ENCODE measurements at regions not wholly inside any gene's neighbourhood (a gene's known extent, or its start where the extent isn't known, plus 50 kb on each side); places are given as distances from the start of the nearest gene placed in this dataset.

GRCh38 chr3:134711284-134711683, 60.5 kb upstream of the KY start:
- H3K4me2 ChIP-seq (ENCODE audit: low read length) = no peak overlapping the region; the same call in 1 of the 2 replicates
- ChIA-PET POLR2A (no interaction called here), CTCF (no interaction called here), RAD21 (ENCODE audit: low non-redundant PET in 1 of 2, low total read pairs in 2 of 2, uncharacterized antibody in 2 of 2, unreplicated experiment in 2 of 2) (no interaction called here)
- BruUV-seq (replicated peaks) = no TSS peak
- no peaks in the 10 kb centered on the region for H3K9me2 ChIP-seq (ENCODE audit: insufficient read depth)
- H3K79me2 ChIP-seq (ENCODE audit: insufficient read depth, low read length) = no peaks in the 10 kb centered on the region
- DNase-seq (ENCODE audit: low read depth, low spot score) = peak; percentile 2
- peaks cover 0 to 5% of the 10 kb centered on the region in 2 experiments; a peak in 2 of 4 replicates for H3K4me1 ChIP-seq (ENCODE audit: control insufficient read depth in 1 of 2, insufficient read depth in 2 of 2, low read length in 2 of 2)
- no peaks in the 10 kb centered on the region for H4K20me1 ChIP-seq (ENCODE audit: insufficient read depth)
- no peak overlapping the region for H2AFZ ChIP-seq (ENCODE audit: low read depth, low read length, poor library complexity, severe bottlenecking)
- intact Hi-C loops (cut with micrococcal nuclease) = no loop called here
- H3K36me3 ChIP-seq (ENCODE audit: control insufficient read depth in 1 of 2, insufficient read depth in 2 of 2, low read length in 2 of 2) = no peaks in the 10 kb centered on the region
- TF ChIP-seq ATF3 (IDR thresholded peaks at IDR 0.05) (no peak), ZNF274 (IDR thresholded peaks at IDR 0.05; ENCODE audit: low read depth, low read length) (no peak), EGR1 (IDR thresholded peaks at IDR 0.05; ENCODE audit: low read depth) (no peak), ZBTB33 (IDR thresholded peaks at IDR 0.05; ENCODE audit: extremely low read depth, insufficient replicate concordance, low read length) (no peak), SP1 (IDR thresholded peaks at IDR 0.05; ENCODE audit: low read depth) (no peak), SRF (IDR thresholded peaks at IDR 0.05; ENCODE audit: low read depth) (no peak), CTCF (IDR thresholded peaks at IDR 0.05 in 2 of 3, conservative IDR thresholded peaks at IDR 0.05 in 1 of 3; ENCODE audit: borderline replicate concordance in 1 of 3, insufficient read depth in 1 of 3, low read depth in 2 of 3, low read length in 2 of 3) (no peak), JUND (IDR thresholded peaks at IDR 0.05) (no peak), FOSL1 (IDR thresholded peaks at IDR 0.05; ENCODE audit: low read depth) (no peak), CBX3 (IDR thresholded peaks at IDR 0.05; ENCODE audit: low read depth) (no peak), POLR2AphosphoS5 (IDR thresholded peaks at IDR 0.05; ENCODE audit: low read depth, low read length) (no peak), SIN3A (IDR thresholded peaks at IDR 0.05; ENCODE audit: low read depth) (no peak), ELF1 (IDR thresholded peaks at IDR 0.05; ENCODE audit: borderline replicate concordance, low read depth) (no peak), EZH2phosphoT487 (IDR thresholded peaks at IDR 0.05; ENCODE audit: borderline replicate concordance) (no peak), EZH2 (IDR thresholded peaks at IDR 0.05) (no peak), YY1 (IDR thresholded peaks at IDR 0.05; ENCODE audit: extremely low read depth, insufficient replicate concordance, low read depth, low read length) (no peak), ZFX (IDR thresholded peaks at IDR 0.05) (no peak), REST (IDR thresholded peaks at IDR 0.05; ENCODE audit: low read depth) (no peak)
- peak; percentile 55 for ATAC-seq
- peaks cover 8% of the 10 kb centered on the region; the same call in 1 of the 2 replicates for H3K27me3 ChIP-seq (ENCODE audit: insufficient read depth, low read length)
- no peak overlapping the region for H3K27ac ChIP-seq (ENCODE audit: low read depth, low read length)
- H3K9ac ChIP-seq (ENCODE audit: low read length) = no peak overlapping the region
- no peak overlapping the region for H3K4me3 ChIP-seq (replicated peaks in 1 of 2; ENCODE audit: low read depth in 1 of 2, low read length in 2 of 2)
- H3K9me3 ChIP-seq (ENCODE audit: control insufficient read depth in 1 of 2, insufficient read depth in 1 of 2, low read depth in 1 of 2, low read length in 2 of 2) = no peaks in the 10 kb centered on the region
